ENCODE measurements at regions not wholly inside any gene's neighbourhood (a gene's known extent, or its start where the extent isn't known, plus 50 kb on each side); places are given as distances from the start of the nearest gene placed in this dataset.

DNA sequence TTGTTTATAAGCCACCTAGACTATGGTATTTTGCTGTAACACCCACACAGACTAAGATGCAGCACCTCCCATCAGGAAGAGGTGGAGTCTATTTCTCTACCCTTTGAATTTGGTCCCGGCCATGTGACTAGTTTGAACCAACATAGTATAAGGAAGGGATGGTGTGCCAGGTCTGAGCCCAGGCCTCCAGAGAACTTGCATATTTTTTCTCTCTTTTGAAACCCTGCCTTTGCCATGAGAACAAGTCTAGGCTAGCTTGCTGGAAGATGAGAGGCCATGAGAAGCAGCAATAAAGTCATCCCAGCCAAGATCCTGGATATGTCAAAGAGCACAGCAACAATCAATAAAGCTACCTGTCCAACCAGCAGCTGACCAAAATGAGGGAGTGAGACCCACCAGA is 63.0 kb upstream of the ANKEF1 start:
- TF ChIP-seq, protein P1, sequence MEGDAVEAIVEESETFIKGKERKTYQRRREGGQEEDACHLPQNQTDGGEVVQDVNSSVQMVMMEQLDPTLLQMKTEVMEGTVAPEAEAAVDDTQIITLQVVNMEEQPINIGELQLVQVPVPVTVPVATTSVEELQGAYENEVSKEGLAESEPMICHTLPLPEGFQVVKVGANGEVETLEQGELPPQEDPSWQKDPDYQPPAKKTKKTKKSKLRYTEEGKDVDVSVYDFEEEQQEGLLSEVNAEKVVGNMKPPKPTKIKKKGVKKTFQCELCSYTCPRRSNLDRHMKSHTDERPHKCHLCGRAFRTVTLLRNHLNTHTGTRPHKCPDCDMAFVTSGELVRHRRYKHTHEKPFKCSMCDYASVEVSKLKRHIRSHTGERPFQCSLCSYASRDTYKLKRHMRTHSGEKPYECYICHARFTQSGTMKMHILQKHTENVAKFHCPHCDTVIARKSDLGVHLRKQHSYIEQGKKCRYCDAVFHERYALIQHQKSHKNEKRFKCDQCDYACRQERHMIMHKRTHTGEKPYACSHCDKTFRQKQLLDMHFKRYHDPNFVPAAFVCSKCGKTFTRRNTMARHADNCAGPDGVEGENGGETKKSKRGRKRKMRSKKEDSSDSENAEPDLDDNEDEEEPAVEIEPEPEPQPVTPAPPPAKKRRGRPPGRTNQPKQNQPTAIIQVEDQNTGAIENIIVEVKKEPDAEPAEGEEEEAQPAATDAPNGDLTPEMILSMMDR (conservative IDR thresholded peaks at IDR 0.05; ENCODE audit: low read depth in 2 of 2): no peak
- no peak for TF ChIP-seq POLR2AphosphoS5 (IDR thresholded peaks at IDR 0.05; ENCODE audit: low read depth)
- no peak for TF ChIP-seq EZH2 (IDR thresholded peaks at IDR 0.05; ENCODE audit: low read depth, unreplicated experiment)
- TF ChIP-seq EZH2phosphoT487 (IDR thresholded peaks at IDR 0.05; ENCODE audit: unreplicated experiment): no peak
- no peak for TF ChIP-seq ZNF331 (CRISPR knock-in tag; IDR thresholded peaks at IDR 0.05; ENCODE audit: low read depth)
- TF ChIP-seq NANOG (IDR thresholded peaks at IDR 0.05; ENCODE audit: borderline replicate concordance): no peak
- TF ChIP-seq, protein P2, sequence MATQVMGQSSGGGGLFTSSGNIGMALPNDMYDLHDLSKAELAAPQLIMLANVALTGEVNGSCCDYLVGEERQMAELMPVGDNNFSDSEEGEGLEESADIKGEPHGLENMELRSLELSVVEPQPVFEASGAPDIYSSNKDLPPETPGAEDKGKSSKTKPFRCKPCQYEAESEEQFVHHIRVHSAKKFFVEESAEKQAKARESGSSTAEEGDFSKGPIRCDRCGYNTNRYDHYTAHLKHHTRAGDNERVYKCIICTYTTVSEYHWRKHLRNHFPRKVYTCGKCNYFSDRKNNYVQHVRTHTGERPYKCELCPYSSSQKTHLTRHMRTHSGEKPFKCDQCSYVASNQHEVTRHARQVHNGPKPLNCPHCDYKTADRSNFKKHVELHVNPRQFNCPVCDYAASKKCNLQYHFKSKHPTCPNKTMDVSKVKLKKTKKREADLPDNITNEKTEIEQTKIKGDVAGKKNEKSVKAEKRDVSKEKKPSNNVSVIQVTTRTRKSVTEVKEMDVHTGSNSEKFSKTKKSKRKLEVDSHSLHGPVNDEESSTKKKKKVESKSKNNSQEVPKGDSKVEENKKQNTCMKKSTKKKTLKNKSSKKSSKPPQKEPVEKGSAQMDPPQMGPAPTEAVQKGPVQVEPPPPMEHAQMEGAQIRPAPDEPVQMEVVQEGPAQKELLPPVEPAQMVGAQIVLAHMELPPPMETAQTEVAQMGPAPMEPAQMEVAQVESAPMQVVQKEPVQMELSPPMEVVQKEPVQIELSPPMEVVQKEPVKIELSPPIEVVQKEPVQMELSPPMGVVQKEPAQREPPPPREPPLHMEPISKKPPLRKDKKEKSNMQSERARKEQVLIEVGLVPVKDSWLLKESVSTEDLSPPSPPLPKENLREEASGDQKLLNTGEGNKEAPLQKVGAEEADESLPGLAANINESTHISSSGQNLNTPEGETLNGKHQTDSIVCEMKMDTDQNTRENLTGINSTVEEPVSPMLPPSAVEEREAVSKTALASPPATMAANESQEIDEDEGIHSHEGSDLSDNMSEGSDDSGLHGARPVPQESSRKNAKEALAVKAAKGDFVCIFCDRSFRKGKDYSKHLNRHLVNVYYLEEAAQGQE (IDR thresholded peaks at IDR 0.05; ENCODE audit: unreplicated experiment): no peak
